Parathyroid adenoma (tissue), 2 donors: ENCODE measurements at regions not wholly inside any gene's neighbourhood (a gene's known extent, or its start where the extent isn't known, plus 50 kb on each side); places are given as distances from the start of the nearest gene placed in this dataset.

ENCODE experiments used
- H2AFZ ChIP-seq: fragments of 300-600 bp; sonication (generic); one replicate; pipeline ENCODE4 v1.7.0; 2017; ENCODE audit warnings: antibody characterized with exemption, mild to moderate bottlenecking
- H3K27ac ChIP-seq: fragments of 300-600 bp; sonication (generic); one replicate; pipeline ENCODE4 v1.7.0; 2017
- H3K27me3 ChIP-seq: fragments of 300-600 bp; sonication (generic); one replicate; pipeline ENCODE4 v1.7.0; 2017; ENCODE audit warnings: low read length; ENCODE audit not compliant: control insufficient read depth, insufficient read depth
- H3K36me3 ChIP-seq: fragments of 300-600 bp; sonication (generic); one replicate; pipeline ENCODE4 v1.7.0; 2017; ENCODE audit warnings: low read length; ENCODE audit not compliant: control insufficient read depth, insufficient read depth
- H3K4me1 ChIP-seq: fragments of 300-600 bp; sonication (generic); one replicate; pipeline ENCODE4 v1.7.0; 2017; ENCODE audit warnings: control low read depth
- H3K4me2 ChIP-seq: fragments of 300-600 bp; sonication (generic); one replicate; pipeline ENCODE4 v1.7.0; 2017; ENCODE audit warnings: low read length
- H3K4me3 ChIP-seq: fragments of 300-600 bp; sonication (generic); one replicate; pipeline ENCODE4 v1.7.0; 2017; ENCODE audit warnings: low read depth, low read length
- H3K79me2 ChIP-seq: fragments of 300-600 bp; sonication (generic); one replicate; pipeline ENCODE4 v1.7.0; 2017; ENCODE audit warnings: control low read depth
- H3K9ac ChIP-seq: fragments of 300-600 bp; sonication (generic); one replicate; pipeline ENCODE4 v1.7.0; 2017; ENCODE audit warnings: mild to moderate bottlenecking
- H3K9me3 ChIP-seq: fragments of 300-600 bp; sonication (generic); one replicate; pipeline ENCODE4 v1.7.0; 2017; ENCODE audit warnings: low read length; ENCODE audit not compliant: control insufficient read depth
- TF ChIP-seq, protein P1 (sequence below): fragments of 300-600 bp; sonication (generic); IDR thresholded peaks from one replicate; pipeline ENCODE4 v1.7.0; 2017; ENCODE audit warnings: antibody characterized with exemption, mild to moderate bottlenecking
- donor health status: primary hyperparathyroidism.

GRCh38 chr11:116225784-116226585, 546.8 kb downstream of the BUD13 start:
- Histone ChIP-seq H3K9me3 (no peaks in the 10 kb centered on the region), H3K79me2 (no peaks in the 10 kb centered on the region), H3K9ac (no peak overlapping the region), H3K27ac (no peak overlapping the region), H3K4me3 (no peak overlapping the region), H2AFZ (no peak overlapping the region), H3K4me1 (no peaks in the 10 kb centered on the region), H3K4me2 (no peak overlapping the region), H3K36me3 (no peaks in the 10 kb centered on the region), H3K27me3 (no peaks in the 10 kb centered on the region)
- TF ChIP-seq, protein P1, sequence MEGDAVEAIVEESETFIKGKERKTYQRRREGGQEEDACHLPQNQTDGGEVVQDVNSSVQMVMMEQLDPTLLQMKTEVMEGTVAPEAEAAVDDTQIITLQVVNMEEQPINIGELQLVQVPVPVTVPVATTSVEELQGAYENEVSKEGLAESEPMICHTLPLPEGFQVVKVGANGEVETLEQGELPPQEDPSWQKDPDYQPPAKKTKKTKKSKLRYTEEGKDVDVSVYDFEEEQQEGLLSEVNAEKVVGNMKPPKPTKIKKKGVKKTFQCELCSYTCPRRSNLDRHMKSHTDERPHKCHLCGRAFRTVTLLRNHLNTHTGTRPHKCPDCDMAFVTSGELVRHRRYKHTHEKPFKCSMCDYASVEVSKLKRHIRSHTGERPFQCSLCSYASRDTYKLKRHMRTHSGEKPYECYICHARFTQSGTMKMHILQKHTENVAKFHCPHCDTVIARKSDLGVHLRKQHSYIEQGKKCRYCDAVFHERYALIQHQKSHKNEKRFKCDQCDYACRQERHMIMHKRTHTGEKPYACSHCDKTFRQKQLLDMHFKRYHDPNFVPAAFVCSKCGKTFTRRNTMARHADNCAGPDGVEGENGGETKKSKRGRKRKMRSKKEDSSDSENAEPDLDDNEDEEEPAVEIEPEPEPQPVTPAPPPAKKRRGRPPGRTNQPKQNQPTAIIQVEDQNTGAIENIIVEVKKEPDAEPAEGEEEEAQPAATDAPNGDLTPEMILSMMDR = no peak

DNA sequence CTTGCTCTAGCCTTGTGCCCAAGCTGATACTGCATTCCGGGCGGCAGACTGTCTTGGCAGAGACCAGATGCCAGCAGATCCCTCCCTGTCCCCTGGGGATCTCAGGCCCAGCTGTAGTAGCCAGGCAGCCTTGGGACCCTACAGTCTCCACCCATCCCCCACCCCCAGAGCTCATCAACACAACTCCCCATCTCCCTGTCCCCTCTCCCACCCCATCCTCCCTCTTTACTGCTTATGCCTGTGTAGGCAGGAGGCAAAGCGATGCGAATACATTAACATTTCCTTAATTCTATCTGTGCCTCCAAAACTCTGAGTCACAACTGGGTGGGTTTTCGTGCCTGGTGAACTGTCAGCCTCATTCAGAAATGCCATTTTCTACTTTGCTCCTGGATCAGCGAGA, 547.6 kb downstream of the BUD13 start:
- H3K79me2 ChIP-seq = no peaks in the 10 kb centered on the region
- H3K27ac ChIP-seq = no peak overlapping the region
- H3K4me3 ChIP-seq = no peak overlapping the region
- no peak overlapping the region for H2AFZ ChIP-seq
- H3K9me3 ChIP-seq = no peaks in the 10 kb centered on the region
- no peak overlapping the region for H3K4me2 ChIP-seq
- H3K36me3 ChIP-seq = no peaks in the 10 kb centered on the region
- no peaks in the 10 kb centered on the region for H3K4me1 ChIP-seq
- no peaks in the 10 kb centered on the region for H3K27me3 ChIP-seq
- H3K9ac ChIP-seq = no peak overlapping the region
- TF ChIP-seq, protein P1 = no peak

DNA sequence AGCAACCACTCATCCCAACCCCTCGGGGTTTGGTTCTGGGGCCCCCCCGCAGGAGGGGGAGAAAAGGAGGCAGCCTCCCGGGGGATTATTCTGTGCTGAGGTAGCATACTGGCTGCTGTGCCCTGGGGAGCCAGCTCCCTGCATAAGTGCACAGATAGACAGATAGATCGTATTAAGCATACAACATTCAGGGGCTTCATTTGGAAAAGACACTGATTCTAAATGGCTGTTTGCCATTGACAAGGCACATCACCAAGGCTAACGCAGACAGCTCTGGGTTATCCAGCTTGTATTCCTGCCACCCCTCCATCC, 547.9 kb downstream of the BUD13 start:
- H3K4me2 ChIP-seq = no peak overlapping the region
- no peaks in the 10 kb centered on the region for H3K36me3 ChIP-seq
- H3K27ac ChIP-seq = no peak overlapping the region
- H3K9ac ChIP-seq = no peak overlapping the region
- no peak overlapping the region for H2AFZ ChIP-seq
- H3K4me3 ChIP-seq = no peak overlapping the region
- no peaks in the 10 kb centered on the region for H3K9me3 ChIP-seq
- TF ChIP-seq, protein P1 = no peak
- no peaks in the 10 kb centered on the region for H3K79me2 ChIP-seq
- H3K4me1 ChIP-seq = no peaks in the 10 kb centered on the region
- H3K27me3 ChIP-seq = no peaks in the 10 kb centered on the region

DNA sequence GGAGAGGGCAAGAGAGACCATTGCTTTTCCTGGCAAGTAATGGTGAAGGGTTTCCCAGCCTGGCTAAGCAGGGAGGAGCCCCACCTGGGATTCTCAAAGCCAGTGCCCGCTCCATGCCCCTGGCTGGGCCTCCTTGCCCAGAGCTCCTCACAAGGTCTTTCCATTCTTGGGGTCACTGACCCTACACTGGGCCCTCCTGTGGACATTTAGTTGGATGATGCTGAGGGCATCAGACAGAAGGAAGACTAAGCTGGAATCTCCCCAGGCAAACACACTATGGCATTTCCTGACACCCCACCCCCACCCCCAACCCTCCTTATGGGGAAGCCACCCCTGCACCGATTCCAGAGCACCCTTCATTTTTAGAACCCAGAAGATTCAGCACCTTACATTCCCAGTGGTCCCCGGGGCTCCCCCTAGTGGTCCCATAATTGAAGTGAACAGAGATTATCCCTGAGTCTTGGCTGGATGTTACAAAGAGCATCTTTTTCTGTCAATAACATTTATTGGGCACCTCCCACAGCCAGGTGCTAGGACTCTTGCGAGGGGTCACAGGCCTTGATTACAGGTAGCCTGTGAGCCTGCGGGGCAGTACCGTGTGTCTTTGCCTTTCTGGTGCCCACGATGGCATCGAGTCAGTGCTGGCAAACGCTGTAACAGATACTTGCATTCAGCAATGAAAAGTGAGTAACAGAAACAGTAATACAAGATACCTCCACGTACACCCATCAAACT, 548.5 kb downstream of the BUD13 start:
- H3K4me2 ChIP-seq = no peak overlapping the region
- H3K9ac ChIP-seq = no peak overlapping the region
- TF ChIP-seq, protein P1 = peak; percentile 49
- no peaks in the 10 kb centered on the region for H3K27me3 ChIP-seq
- no peak overlapping the region for H2AFZ ChIP-seq
- H3K4me3 ChIP-seq = no peak overlapping the region
- no peaks in the 10 kb centered on the region for H3K9me3 ChIP-seq
- no peaks in the 10 kb centered on the region for H3K79me2 ChIP-seq
- no peak overlapping the region for H3K27ac ChIP-seq
- H3K36me3 ChIP-seq = no peaks in the 10 kb centered on the region
- H3K4me1 ChIP-seq = no peaks in the 10 kb centered on the region
